HEK293 (cell line): ENCODE measurements at regions not wholly inside any gene's neighbourhood (a gene's known extent, or its start where the extent isn't known, plus 50 kb on each side); places are given as distances from the start of the nearest gene placed in this dataset.

Source experiments
- CTCF ChIA-PET: fragments of 350-600 bp; formaldehyde crosslinking; extraction: SDS; loops from one replicate; lab custom pipeline; 2021; ENCODE audit warnings: antibody characterized with exemption; lab: Yijun Ruan, JAX
- POLR2A ChIA-PET: fragments of 300-600 bp; formaldehyde crosslinking; extraction: SDS; loops from one replicate; lab custom pipeline; 2020; ENCODE audit warnings: antibody characterized with exemption, inconsistent platforms; lab: Yijun Ruan, JAX
- H3K27ac ChIP-seq: fragments of 200-500 bp; sonication (Bioruptor generic); 2 replicates; pipeline ENCODE4 v1.5.1; 2014; ENCODE audit warnings: low read depth, low read length, control low read depth, inconsistent platforms; ENCODE audit errors: extremely low read depth
- H3K36me3 ChIP-seq, 2 experiments: fragments of 200-500 bp in 1 of 2; sonication (Bioruptor generic) in 1 of 2; 1 replicate in 1 of 2; 2 replicates in 1 of 2; pipeline ENCODE4 v1.5.1; 2014 to 2017; ENCODE audit warnings: inconsistent platforms in 2 of 2, low read length in 2 of 2; ENCODE audit not compliant: control insufficient read depth in 2 of 2, insufficient read depth in 1 of 2
- H3K4me1 ChIP-seq: fragments of 200-500 bp; sonication (Bioruptor generic); 2 replicates; pipeline ENCODE4 v1.5.1; 2014; ENCODE audit warnings: mild to moderate bottlenecking, low read length, inconsistent platforms; ENCODE audit not compliant: control insufficient read depth, insufficient read depth
- H3K4me3 ChIP-seq: 2 replicates; pipeline ENCODE4 v1.5.1; 2011; ENCODE audit warnings: low read depth, mild to moderate bottlenecking, control low read depth, low read length, moderate library complexity
- H3K9me3 ChIP-seq: fragments of 200-500 bp; sonication (Bioruptor generic); 2 replicates; pipeline ENCODE4 v1.5.1; 2014; ENCODE audit warnings: low read depth, low read length, inconsistent platforms; ENCODE audit not compliant: control insufficient read depth, insufficient read depth
- EGR2 ChIP-seq: fragments of 450-650 bp; formaldehyde crosslinking; IDR thresholded peaks from 2 replicates; pipeline ENCODE4 v1.5.1; 2016; ENCODE audit warnings: low read depth, missing biosample characterization, missing genetic modification characterization
- HIC1 ChIP-seq: fragments of 450-650 bp; formaldehyde crosslinking; IDR thresholded peaks from 2 replicates; pipeline ENCODE4 v1.5.1; 2016; ENCODE audit warnings: missing biosample characterization, missing genetic modification characterization
- ZBTB1 ChIP-seq: fragments of 450-650 bp; formaldehyde crosslinking; IDR thresholded peaks from 2 replicates; pipeline ENCODE4 v1.5.1; 2016; ENCODE audit warnings: missing biosample characterization, missing genetic modification characterization
- ZBTB20 ChIP-seq: fragments of 450-650 bp; formaldehyde crosslinking; IDR thresholded peaks from 2 replicates; pipeline ENCODE4 v1.5.1; 2016; ENCODE audit warnings: missing biosample characterization, missing genetic modification characterization
- ZBTB49 ChIP-seq: fragments of 450-650 bp; formaldehyde crosslinking; IDR thresholded peaks from 2 replicates; pipeline ENCODE4 v1.5.1; 2016; ENCODE audit warnings: missing biosample characterization, missing genetic modification characterization, low read depth
- ZEB2 ChIP-seq: fragments of 450-650 bp; formaldehyde crosslinking; IDR thresholded peaks from 2 replicates; pipeline ENCODE4 v1.5.1; 2016; ENCODE audit warnings: missing biosample characterization, missing genetic modification characterization
- ZFP69B ChIP-seq: fragments of 450-650 bp; formaldehyde crosslinking; IDR thresholded peaks from 2 replicates; pipeline ENCODE4 v1.5.1; 2016; ENCODE audit warnings: missing biosample characterization, missing genetic modification characterization
- ZNF155 ChIP-seq: fragments of 450-650 bp; formaldehyde crosslinking; IDR thresholded peaks from 2 replicates; pipeline ENCODE4 v1.5.1; 2016; ENCODE audit warnings: missing biosample characterization, missing genetic modification characterization
- ZNF202 ChIP-seq: fragments of 450-650 bp; formaldehyde crosslinking; IDR thresholded peaks from 2 replicates; pipeline ENCODE4 v1.5.1; 2016; ENCODE audit warnings: missing biosample characterization, missing genetic modification characterization, borderline replicate concordance
- ZNF221 ChIP-seq: fragments of 450-650 bp; formaldehyde crosslinking; IDR thresholded peaks from 2 replicates; pipeline ENCODE4 v1.5.1; 2017; ENCODE audit warnings: missing biosample characterization, missing genetic modification characterization, borderline replicate concordance
- ZNF23 ChIP-seq: fragments of 450-650 bp; formaldehyde crosslinking; IDR thresholded peaks from 2 replicates; pipeline ENCODE4 v1.5.1; 2016; ENCODE audit warnings: missing biosample characterization, missing genetic modification characterization, borderline replicate concordance
- ZNF341 ChIP-seq: fragments of 450-650 bp; formaldehyde crosslinking; IDR thresholded peaks from 2 replicates; pipeline ENCODE4; 2016; ENCODE audit warnings: low read depth, missing biosample characterization, missing genetic modification characterization
- ZNF362 ChIP-seq: fragments of 450-650 bp; formaldehyde crosslinking; IDR thresholded peaks from 2 replicates; pipeline ENCODE4 v1.5.1; 2016; ENCODE audit warnings: missing biosample characterization, missing genetic modification characterization
- ZNF394 ChIP-seq: fragments of 450-650 bp; formaldehyde crosslinking; IDR thresholded peaks from 2 replicates; pipeline ENCODE4 v1.5.1; 2016; ENCODE audit warnings: missing biosample characterization, missing genetic modification characterization, mild to moderate bottlenecking, moderate library complexity, borderline replicate concordance
- ZNF501 ChIP-seq: fragments of 450-650 bp; formaldehyde crosslinking; IDR thresholded peaks from 2 replicates; pipeline ENCODE4 v1.5.1; 2016; ENCODE audit warnings: missing biosample characterization, missing genetic modification characterization
- ZNF521 ChIP-seq: fragments of 450-650 bp; formaldehyde crosslinking; IDR thresholded peaks from 2 replicates; pipeline ENCODE4 v1.5.1; 2017; ENCODE audit warnings: missing biosample characterization, mild to moderate bottlenecking, missing genetic modification characterization
- ZNF596 ChIP-seq: fragments of 450-650 bp; IDR thresholded peaks from 2 replicates; pipeline ENCODE4 v1.5.0; 2018; ENCODE audit warnings: missing biosample characterization, mild to moderate bottlenecking, missing genetic modification characterization, moderate library complexity
- ZNF610 ChIP-seq: fragments of 450-650 bp; formaldehyde crosslinking; IDR thresholded peaks from 2 replicates; pipeline ENCODE4 v1.5.1; 2016; ENCODE audit warnings: missing biosample characterization, missing genetic modification characterization, borderline replicate concordance
- ZXDB ChIP-seq: fragments of 450-650 bp; formaldehyde crosslinking; IDR thresholded peaks from 2 replicates; pipeline ENCODE4 v1.5.1; 2016; ENCODE audit warnings: missing biosample characterization, missing genetic modification characterization
- TF ChIP-seq, protein P1 (sequence below): fragments of 450-650 bp; formaldehyde crosslinking; IDR thresholded peaks from 2 replicates; pipeline ENCODE4 v1.5.1; 2016; ENCODE audit warnings: missing biosample characterization, missing genetic modification characterization

- POLR2A ChIA-PET: no interaction called here
- CTCF ChIA-PET: no interaction called here
- Histone ChIP-seq H3K4me3 (no peak overlapping the region), H3K4me1 (no peaks in the 10 kb centered on the region), H3K36me3 (no peaks in the 10 kb centered on the region), H3K27ac (no peak overlapping the region), H3K9me3 (no peaks in the 10 kb centered on the region)
- TF ChIP-seq ZNF23 (tag by site-specific recombination): no peak
- TF ChIP-seq ZNF394 (tag by site-specific recombination): no peak
- no peak for TF ChIP-seq ZXDB (tag by site-specific recombination)
- no peak for TF ChIP-seq ZNF202
- no peak for TF ChIP-seq ZNF501 (tag by site-specific recombination)
- TF ChIP-seq ZBTB1: no peak
Measured at GRCh38 chr15:37791693-37792092, 142.7 kb upstream of the TMCO5A start.

DNA sequence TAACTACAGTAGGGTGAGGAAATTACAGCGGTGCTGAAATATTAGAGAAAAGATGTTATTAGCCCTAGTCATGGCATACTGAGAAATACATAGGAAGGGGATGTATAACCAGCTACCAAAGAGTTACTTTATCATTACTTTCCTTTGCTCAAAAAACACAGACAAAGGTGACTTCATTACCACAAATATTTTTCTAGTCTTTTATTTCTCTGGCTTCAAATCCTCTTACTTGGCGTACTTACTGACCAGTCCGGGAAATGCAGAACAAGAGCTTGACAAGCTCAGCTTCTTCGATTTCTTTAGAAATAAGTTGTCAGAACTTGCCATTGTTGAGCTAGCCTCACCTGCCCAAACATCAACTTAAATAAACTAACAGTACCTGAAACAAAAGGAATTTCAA lies 142.1 kb upstream of the TMCO5A start:
- Histone ChIP-seq H3K9me3 (no peaks in the 10 kb centered on the region), H3K4me1 (no peaks in the 10 kb centered on the region), H3K4me3 (no peak overlapping the region), H3K36me3 (no peaks in the 10 kb centered on the region), H3K27ac (no peak overlapping the region)
- ChIA-PET POLR2A (no interaction called here), CTCF (no interaction called here)
- TF ChIP-seq ZNF610 (tag by site-specific recombination): no peak
- no peak for TF ChIP-seq HIC1 (tag by site-specific recombination)
- TF ChIP-seq ZNF521 (tag by site-specific recombination): no peak
- TF ChIP-seq ZNF155: no peak
- TF ChIP-seq ZNF221 (tag by site-specific recombination): no peak
- TF ChIP-seq ZNF596 (tag by site-specific recombination): no peak
- no peak for TF ChIP-seq ZBTB20 (tag by site-specific recombination)
- no peak for TF ChIP-seq ZBTB49
- no peak for TF ChIP-seq ZNF341 (tag by site-specific recombination)
- TF ChIP-seq ZEB2 (tag by site-specific recombination): no peak
- no peak for TF ChIP-seq ZNF362 (tag by site-specific recombination)
- TF ChIP-seq, protein P1, sequence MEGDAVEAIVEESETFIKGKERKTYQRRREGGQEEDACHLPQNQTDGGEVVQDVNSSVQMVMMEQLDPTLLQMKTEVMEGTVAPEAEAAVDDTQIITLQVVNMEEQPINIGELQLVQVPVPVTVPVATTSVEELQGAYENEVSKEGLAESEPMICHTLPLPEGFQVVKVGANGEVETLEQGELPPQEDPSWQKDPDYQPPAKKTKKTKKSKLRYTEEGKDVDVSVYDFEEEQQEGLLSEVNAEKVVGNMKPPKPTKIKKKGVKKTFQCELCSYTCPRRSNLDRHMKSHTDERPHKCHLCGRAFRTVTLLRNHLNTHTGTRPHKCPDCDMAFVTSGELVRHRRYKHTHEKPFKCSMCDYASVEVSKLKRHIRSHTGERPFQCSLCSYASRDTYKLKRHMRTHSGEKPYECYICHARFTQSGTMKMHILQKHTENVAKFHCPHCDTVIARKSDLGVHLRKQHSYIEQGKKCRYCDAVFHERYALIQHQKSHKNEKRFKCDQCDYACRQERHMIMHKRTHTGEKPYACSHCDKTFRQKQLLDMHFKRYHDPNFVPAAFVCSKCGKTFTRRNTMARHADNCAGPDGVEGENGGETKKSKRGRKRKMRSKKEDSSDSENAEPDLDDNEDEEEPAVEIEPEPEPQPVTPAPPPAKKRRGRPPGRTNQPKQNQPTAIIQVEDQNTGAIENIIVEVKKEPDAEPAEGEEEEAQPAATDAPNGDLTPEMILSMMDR (tag by site-specific recombination): no peak
- no peak for TF ChIP-seq EGR2
- TF ChIP-seq ZFP69B: no peak
